Dendritic cell treated with granulocyte-macrophage colony-stimulating factor and Interleukin-4, amounts not matched to agents 40 ng/mL and 50 ng/mL, for 4 days (primary cell): ENCODE measurements at regions not wholly inside any gene's neighbourhood (a gene's known extent, or its start where the extent isn't known, plus 50 kb on each side); places are given as distances from the start of the nearest gene placed in this dataset.
A peak's percentile ranks its signal among the peaks of the same experiment; 100 is the strongest.

Experiments used
- H3K27ac Mint-ChIP-seq: one replicate; pipeline ENCODE4 v1.8.0; 2022; ENCODE audit warnings: mild to moderate bottlenecking, mixed read lengths
- H3K27me3 Mint-ChIP-seq: one replicate; pipeline ENCODE4 v1.8.0; 2022; ENCODE audit warnings: mild to moderate bottlenecking, mixed read lengths
- H3K36me3 Mint-ChIP-seq: one replicate; pipeline ENCODE4 v1.8.0; 2022; ENCODE audit warnings: low read depth, mixed read lengths
- H3K4me1 Mint-ChIP-seq: one replicate; pipeline ENCODE4 v1.8.0; 2022; ENCODE audit warnings: low read depth, mixed read lengths
- H3K4me3 Mint-ChIP-seq: one replicate; pipeline ENCODE4 v1.8.0; 2022; ENCODE audit warnings: mild to moderate bottlenecking, moderate library complexity, mixed read lengths
- H3K9me3 Mint-ChIP-seq: one replicate; pipeline ENCODE4 v1.8.0; 2022; ENCODE audit warnings: mixed read lengths
- intact Hi-C: fragments of 100-400 bp; cut with micrococcal nuclease; formaldehyde crosslinking; loops from one replicate; pipeline ENCODE4 v1.15.0; 2022

- H3K27me3 Mint-ChIP-seq, result no peaks in the 10 kb centered on the region
- peaks cover 13% of the 10 kb centered on the region for H3K4me1 Mint-ChIP-seq
- peaks cover 30% of the 10 kb centered on the region for H3K9me3 Mint-ChIP-seq
- H3K36me3 Mint-ChIP-seq, result peaks cover 16% of the 10 kb centered on the region
- H3K27ac Mint-ChIP-seq, result no peak overlapping the region
- no peak overlapping the region for H3K4me3 Mint-ChIP-seq
- intact Hi-C loops, result no loop called here
Observed at GRCh38 chr3:69511361-69511760, 125.5 kb upstream of the FRMD4B start.

GRCh38 chr3:69510481-69511030 is 124.7 kb upstream of the FRMD4B start:
- no peaks in the 10 kb centered on the region for H3K27me3 Mint-ChIP-seq
- intact Hi-C loops, result no loop called here

GRCh38 chr3:69509288-69509687 is 123.4 kb upstream of the FRMD4B start:
- Mint-ChIP-seq H3K4me3 (no peak overlapping the region), H3K4me1 (peaks cover 13% of the 10 kb centered on the region), H3K36me3 (peaks cover 16% of the 10 kb centered on the region), H3K27ac (no peak overlapping the region), H3K27me3 (no peaks in the 10 kb centered on the region), H3K9me3 (peaks cover 19% of the 10 kb centered on the region)
- intact Hi-C loops, result no loop called here

More at GRCh38 chr3:69510481-69511030, 124.7 kb upstream of the FRMD4B start:
- peaks cover 30% of the 10 kb centered on the region for H3K9me3 Mint-ChIP-seq
- peaks cover 16% of the 10 kb centered on the region for H3K36me3 Mint-ChIP-seq
- peaks cover 13% of the 10 kb centered on the region for H3K4me1 Mint-ChIP-seq
- no peak overlapping the region for H3K4me3 Mint-ChIP-seq
- H3K27ac Mint-ChIP-seq, result no peak overlapping the region

GRCh38 chr3:69505770-69506407 is 120.0 kb upstream of the FRMD4B start:
- Mint-ChIP-seq H3K9me3 (no peaks in the 10 kb centered on the region), H3K27ac (no peak overlapping the region), H3K4me1 (peaks cover 24% of the 10 kb centered on the region), H3K27me3 (no peaks in the 10 kb centered on the region), H3K36me3 (no peaks in the 10 kb centered on the region), H3K4me3 (no peak overlapping the region)
- intact Hi-C loops, result no loop called here

- Mint-ChIP-seq H3K27me3 (no peaks in the 10 kb centered on the region), H3K4me1 (peaks cover 35% of the 10 kb centered on the region), H3K27ac (no peak overlapping the region), H3K9me3 (no peaks in the 10 kb centered on the region), H3K36me3 (no peaks in the 10 kb centered on the region), H3K4me3 (no peak overlapping the region)
- intact Hi-C loops, result loop anchor here (5.0 kb wide), 1 partner anchor 62 kb away; no protein-coding TSS in a partner anchor
Observed at GRCh38 chr3:69504232-69504631, 118.3 kb upstream of the FRMD4B start.

- peaks cover 59% of the 10 kb centered on the region for H3K4me1 Mint-ChIP-seq
- peaks cover 12% of the 10 kb centered on the region for H3K9me3 Mint-ChIP-seq
- H3K27me3 Mint-ChIP-seq, result no peaks in the 10 kb centered on the region
- H3K4me3 Mint-ChIP-seq, result no peak overlapping the region
- no peaks in the 10 kb centered on the region for H3K36me3 Mint-ChIP-seq
- peak overlapping the region; percentile 87 for H3K27ac Mint-ChIP-seq
- intact Hi-C loops, result loop anchor here (5.0 kb wide), 1 partner anchor 58 kb away; no protein-coding TSS in a partner anchor
Observed at GRCh38 chr3:69500604-69501003, 114.7 kb upstream of the FRMD4B start.

- Mint-ChIP-seq H3K27ac (peak overlapping the region; percentile 87), H3K4me1 (peaks cover 59% of the 10 kb centered on the region), H3K9me3 (peaks cover 12% of the 10 kb centered on the region), H3K36me3 (no peaks in the 10 kb centered on the region), H3K4me3 (peak overlapping the region; percentile 17), H3K27me3 (no peaks in the 10 kb centered on the region)
- intact Hi-C loops, result loop anchor here (5.0 kb wide), 2 partner anchors 42 to 58 kb away; no protein-coding TSS in a partner anchor
Observed at GRCh38 chr3:69499899-69500421, 114.1 kb upstream of the FRMD4B start.

- Mint-ChIP-seq H3K9me3 (peaks cover 12% of the 10 kb centered on the region), H3K36me3 (peaks cover 5% of the 10 kb centered on the region), H3K27ac (peak overlapping the region; percentile 87), H3K4me3 (no peak overlapping the region), H3K4me1 (peaks cover 65% of the 10 kb centered on the region), H3K27me3 (no peaks in the 10 kb centered on the region)
- intact Hi-C loops, result loop anchor here (5.0 kb wide), 1 partner anchor 43 kb away; no protein-coding TSS in a partner anchor
Observed at GRCh38 chr3:69499422-69499821, 113.5 kb upstream of the FRMD4B start.

- Mint-ChIP-seq H3K9me3 (peaks cover 12% of the 10 kb centered on the region), H3K27me3 (no peaks in the 10 kb centered on the region), H3K4me1 (peaks cover 62% of the 10 kb centered on the region), H3K4me3 (no peak overlapping the region), H3K27ac (peak overlapping the region; percentile 28), H3K36me3 (peaks cover 6% of the 10 kb centered on the region)
- intact Hi-C loops, result loop anchor here (5.0 kb wide), 1 partner anchor 45 kb away; no protein-coding TSS in a partner anchor
Observed at GRCh38 chr3:69496856-69497255, 111.0 kb upstream of the FRMD4B start.

GRCh38 chr3:69494185-69494584 is 108.3 kb upstream of the FRMD4B start:
- intact Hi-C loops, result no loop called here
- Mint-ChIP-seq H3K27me3 (no peaks in the 10 kb centered on the region), H3K27ac (peak overlapping the region; percentile 45), H3K4me3 (no peak overlapping the region), H3K9me3 (peaks cover 12% of the 10 kb centered on the region), H3K36me3 (peaks cover 6% of the 10 kb centered on the region), H3K4me1 (peaks cover 62% of the 10 kb centered on the region)

- intact Hi-C loops, result no loop called here
- peak overlapping the region; percentile 45 for H3K27ac Mint-ChIP-seq
- H3K27me3 Mint-ChIP-seq, result no peaks in the 10 kb centered on the region
- H3K36me3 Mint-ChIP-seq, result peaks cover 6% of the 10 kb centered on the region
- H3K9me3 Mint-ChIP-seq, result peaks cover 12% of the 10 kb centered on the region
- H3K4me1 Mint-ChIP-seq, result peaks cover 54% of the 10 kb centered on the region
- no peak overlapping the region for H3K4me3 Mint-ChIP-seq
Observed at GRCh38 chr3:69493157-69493556, 107.3 kb upstream of the FRMD4B start.

- H3K27ac Mint-ChIP-seq, result no peak overlapping the region
Observed at GRCh38 chr3:69491975-69492374, 106.1 kb upstream of the FRMD4B start.

GRCh38 chr3:69490971-69491370 is 105.1 kb upstream of the FRMD4B start:
- Mint-ChIP-seq H3K27ac (peak overlapping the region; percentile 78), H3K9me3 (peaks cover under 1% of the 10 kb centered on the region), H3K27me3 (no peaks in the 10 kb centered on the region), H3K4me1 (peaks cover 38% of the 10 kb centered on the region), H3K4me3 (no peak overlapping the region), H3K36me3 (peaks cover 6% of the 10 kb centered on the region)
- intact Hi-C loops, result no loop called here

More at GRCh38 chr3:69491975-69492374, 106.1 kb upstream of the FRMD4B start:
- Mint-ChIP-seq H3K4me3 (no peak overlapping the region), H3K9me3 (peaks cover 10% of the 10 kb centered on the region), H3K36me3 (peaks cover 6% of the 10 kb centered on the region), H3K4me1 (peaks cover 47% of the 10 kb centered on the region), H3K27me3 (no peaks in the 10 kb centered on the region)
- intact Hi-C loops, result no loop called here

GRCh38 chr3:69490235-69490634 is 104.3 kb upstream of the FRMD4B start:
- peaks cover 6% of the 10 kb centered on the region for H3K36me3 Mint-ChIP-seq
- H3K4me1 Mint-ChIP-seq, result peaks cover 38% of the 10 kb centered on the region
- no peak overlapping the region for H3K4me3 Mint-ChIP-seq
- H3K27ac Mint-ChIP-seq, result peak overlapping the region; percentile 78
- intact Hi-C loops, result no loop called here
- no peaks in the 10 kb centered on the region for H3K27me3 Mint-ChIP-seq
- no peaks in the 10 kb centered on the region for H3K9me3 Mint-ChIP-seq
